ENCODE measurements at regions not wholly inside any gene's neighbourhood (a gene's known extent, or its start where the extent isn't known, plus 50 kb on each side); places are given as distances from the start of the nearest gene placed in this dataset.

- DNase-seq (no peak), FAIRE-seq (no peak)
Observed at GRCh38 chr4:164509951-164510350, 244.0 kb upstream of the SMIM31 start.

GRCh38 chr4:164512124-164512523 is 241.8 kb upstream of the SMIM31 start:
- Histone ChIP-seq H3K27ac (ENCODE audit: low read depth in 1 of 3, low read length in 2 of 3) (no peak overlapping the region), H3K9me3 (ENCODE audit: control insufficient read depth in 2 of 2, insufficient read depth in 1 of 2, low read depth in 1 of 2, low read length in 1 of 2) (no peaks in the 10 kb centered on the region), H3K4me3 (ENCODE audit: low read depth in 1 of 3, low read length in 3 of 3) (no peak overlapping the region), H3K36me3 (ENCODE audit: control insufficient read depth in 3 of 3, insufficient read depth in 2 of 3, low read depth in 1 of 3, low read length in 3 of 3) (no peaks in the 10 kb centered on the region), H3K4me1 (ENCODE audit: control insufficient read depth in 3 of 3, insufficient read depth in 2 of 3, low read depth in 1 of 3, low read length in 2 of 3) (no peaks in the 10 kb centered on the region), H3K27me3 (ENCODE audit: control insufficient read depth in 3 of 3, insufficient read depth in 3 of 3, low read length in 3 of 3) (no peaks in the 10 kb centered on the region)
- no peak for FAIRE-seq
- 45 to 71% (median 64%) methylated on average over 2 of the region's 2 CpGs for WGBS, 3 donors
- no peak for DNase-seq

More at GRCh38 chr4:164509951-164510350, 244.0 kb upstream of the SMIM31 start:
- Histone ChIP-seq H3K27me3 (ENCODE audit: control insufficient read depth in 3 of 3, insufficient read depth in 3 of 3, low read length in 3 of 3) (no peaks in the 10 kb centered on the region), H3K27ac (ENCODE audit: low read depth in 1 of 3, low read length in 2 of 3) (no peak overlapping the region), H3K4me3 (ENCODE audit: low read depth in 1 of 3, low read length in 3 of 3) (no peak overlapping the region), H3K9me3 (ENCODE audit: control insufficient read depth in 2 of 2, insufficient read depth in 1 of 2, low read depth in 1 of 2, low read length in 1 of 2) (no peaks in the 10 kb centered on the region), H3K36me3 (ENCODE audit: control insufficient read depth in 3 of 3, insufficient read depth in 2 of 3, low read depth in 1 of 3, low read length in 3 of 3) (no peaks in the 10 kb centered on the region), H3K4me1 (ENCODE audit: control insufficient read depth in 3 of 3, insufficient read depth in 2 of 3, low read depth in 1 of 3, low read length in 2 of 3) (no peaks in the 10 kb centered on the region)
- 24 to 37% (median 25%) methylated on average over 3 of the region's 3 CpGs for whole genome bisulfite sequencing, 3 donors

GRCh38 chr4:164514765-164515164 is 239.2 kb upstream of the SMIM31 start:
- no peaks in the 10 kb centered on the region for H3K4me1 ChIP-seq (ENCODE audit: control insufficient read depth in 3 of 3, insufficient read depth in 2 of 3, low read depth in 1 of 3, low read length in 2 of 3)
- H3K9me3 ChIP-seq (ENCODE audit: control insufficient read depth in 2 of 2, insufficient read depth in 1 of 2, low read depth in 1 of 2, low read length in 1 of 2), result no peaks in the 10 kb centered on the region
- no peak overlapping the region for H3K27ac ChIP-seq (ENCODE audit: low read depth in 1 of 3, low read length in 2 of 3)
- DNase-seq, result no peak
- H3K4me3 ChIP-seq (ENCODE audit: low read depth in 1 of 3, low read length in 3 of 3), result no peak overlapping the region
- no peak for FAIRE-seq
- no peaks in the 10 kb centered on the region for H3K27me3 ChIP-seq (ENCODE audit: control insufficient read depth in 3 of 3, insufficient read depth in 3 of 3, low read length in 3 of 3)
- no peaks in the 10 kb centered on the region for H3K36me3 ChIP-seq (ENCODE audit: control insufficient read depth in 3 of 3, insufficient read depth in 2 of 3, low read depth in 1 of 3, low read length in 3 of 3)

- Histone ChIP-seq H3K27ac (ENCODE audit: low read depth in 1 of 3, low read length in 2 of 3) (no peak overlapping the region), H3K36me3 (ENCODE audit: control insufficient read depth in 3 of 3, insufficient read depth in 2 of 3, low read depth in 1 of 3, low read length in 3 of 3) (no peaks in the 10 kb centered on the region), H3K4me3 (ENCODE audit: low read depth in 1 of 3, low read length in 3 of 3) (no peak overlapping the region), H3K4me1 (ENCODE audit: control insufficient read depth in 3 of 3, insufficient read depth in 2 of 3, low read depth in 1 of 3, low read length in 2 of 3) (no peaks in the 10 kb centered on the region), H3K27me3 (ENCODE audit: control insufficient read depth in 3 of 3, insufficient read depth in 3 of 3, low read length in 3 of 3) (no peaks in the 10 kb centered on the region), H3K9me3 (ENCODE audit: control insufficient read depth in 2 of 2, insufficient read depth in 1 of 2, low read depth in 1 of 2, low read length in 1 of 2) (no peaks in the 10 kb centered on the region)
- 71 to 78% (median 72%) methylated on average over 4 of the region's 4 CpGs for WGBS, 3 donors
- no peak for DNase-seq
- FAIRE-seq, result no peak
Observed at GRCh38 chr4:164524789-164525188, 229.1 kb upstream of the SMIM31 start.

GRCh38 chr4:164526933-164527583 is 226.9 kb upstream of the SMIM31 start:
- 32 to 47% (median 39%) methylated on average over 4 of the region's 4 CpGs for WGBS, 3 donors
- no peak overlapping the region for H3K27ac ChIP-seq (ENCODE audit: low read depth in 1 of 3, low read length in 2 of 3)
- H3K4me1 ChIP-seq (ENCODE audit: control insufficient read depth in 3 of 3, insufficient read depth in 2 of 3, low read depth in 1 of 3, low read length in 2 of 3), result no peaks in the 10 kb centered on the region
- no peak for FAIRE-seq
- no peaks in the 10 kb centered on the region for H3K36me3 ChIP-seq (ENCODE audit: control insufficient read depth in 3 of 3, insufficient read depth in 2 of 3, low read depth in 1 of 3, low read length in 3 of 3)
- H3K9me3 ChIP-seq (ENCODE audit: control insufficient read depth in 2 of 2, insufficient read depth in 1 of 2, low read depth in 1 of 2, low read length in 1 of 2), result peaks cover 0 to 5% of the 10 kb centered on the region in 2 donors
- DNase-seq, result no peak
- H3K4me3 ChIP-seq (ENCODE audit: low read depth in 1 of 3, low read length in 3 of 3), result no peak overlapping the region
- no peaks in the 10 kb centered on the region for H3K27me3 ChIP-seq (ENCODE audit: control insufficient read depth in 3 of 3, insufficient read depth in 3 of 3, low read length in 3 of 3)

GRCh38 chr4:164529058-164529457 is 224.9 kb upstream of the SMIM31 start:
- DNase-seq, result no peak
- Histone ChIP-seq H3K4me1 (ENCODE audit: control insufficient read depth in 3 of 3, insufficient read depth in 2 of 3, low read depth in 1 of 3, low read length in 2 of 3) (no peaks in the 10 kb centered on the region), H3K27me3 (ENCODE audit: control insufficient read depth in 3 of 3, insufficient read depth in 3 of 3, low read length in 3 of 3) (no peaks in the 10 kb centered on the region), H3K27ac (ENCODE audit: low read depth in 1 of 3, low read length in 2 of 3) (no peak overlapping the region), H3K36me3 (ENCODE audit: control insufficient read depth in 3 of 3, insufficient read depth in 2 of 3, low read depth in 1 of 3, low read length in 3 of 3) (no peaks in the 10 kb centered on the region), H3K9me3 (ENCODE audit: control insufficient read depth in 2 of 2, insufficient read depth in 1 of 2, low read depth in 1 of 2, low read length in 1 of 2) (peaks cover 0 to 5% of the 10 kb centered on the region in 2 donors), H3K4me3 (ENCODE audit: low read depth in 1 of 3, low read length in 3 of 3) (no peak overlapping the region)
- no peak for FAIRE-seq
- WGBS, 3 donors, result 76 to 86% (median 77%) methylated on average over 2 of the region's 2 CpGs

GRCh38 chr4:164529486-164529885 is 224.4 kb upstream of the SMIM31 start:
- Histone ChIP-seq H3K4me1 (ENCODE audit: control insufficient read depth in 3 of 3, insufficient read depth in 2 of 3, low read depth in 1 of 3, low read length in 2 of 3) (no peaks in the 10 kb centered on the region), H3K36me3 (ENCODE audit: control insufficient read depth in 3 of 3, insufficient read depth in 2 of 3, low read depth in 1 of 3, low read length in 3 of 3) (no peaks in the 10 kb centered on the region), H3K4me3 (ENCODE audit: low read depth in 1 of 3, low read length in 3 of 3) (no peak overlapping the region), H3K27me3 (ENCODE audit: control insufficient read depth in 3 of 3, insufficient read depth in 3 of 3, low read length in 3 of 3) (no peaks in the 10 kb centered on the region), H3K27ac (ENCODE audit: low read depth in 1 of 3, low read length in 2 of 3) (no peak overlapping the region), H3K9me3 (ENCODE audit: control insufficient read depth in 2 of 2, insufficient read depth in 1 of 2, low read depth in 1 of 2, low read length in 1 of 2) (peaks cover 0 to 5% of the 10 kb centered on the region in 2 donors)
- FAIRE-seq (no peak), DNase-seq (no peak)
- WGBS, 3 donors, result 83 to 92% (median 85%) methylated on average over 5 of the region's 5 CpGs

- peaks cover 0 to 5% of the 10 kb centered on the region in 2 donors for H3K9me3 ChIP-seq (ENCODE audit: control insufficient read depth in 2 of 2, insufficient read depth in 1 of 2, low read depth in 1 of 2, low read length in 1 of 2)
- no peak for FAIRE-seq
- no peaks in the 10 kb centered on the region for H3K36me3 ChIP-seq (ENCODE audit: control insufficient read depth in 3 of 3, insufficient read depth in 2 of 3, low read depth in 1 of 3, low read length in 3 of 3)
- DNase-seq, result no peak
- H3K27ac ChIP-seq (ENCODE audit: low read depth in 1 of 3, low read length in 2 of 3), result no peak overlapping the region
- no peaks in the 10 kb centered on the region for H3K27me3 ChIP-seq (ENCODE audit: control insufficient read depth in 3 of 3, insufficient read depth in 3 of 3, low read length in 3 of 3)
- 64 to 83% (median 64%) methylated on average over 4 of the region's 4 CpGs for WGBS, 3 donors
- no peaks in the 10 kb centered on the region for H3K4me1 ChIP-seq (ENCODE audit: control insufficient read depth in 3 of 3, insufficient read depth in 2 of 3, low read depth in 1 of 3, low read length in 2 of 3)
- no peak overlapping the region for H3K4me3 ChIP-seq (ENCODE audit: low read depth in 1 of 3, low read length in 3 of 3)
Observed at GRCh38 chr4:164531336-164531735, 222.6 kb upstream of the SMIM31 start.

GRCh38 chr4:164536814-164537213 is 217.1 kb upstream of the SMIM31 start:
- H3K27ac ChIP-seq (ENCODE audit: low read depth in 1 of 3, low read length in 2 of 3), result no peak overlapping the region
- no peaks in the 10 kb centered on the region for H3K36me3 ChIP-seq (ENCODE audit: control insufficient read depth in 3 of 3, insufficient read depth in 2 of 3, low read depth in 1 of 3, low read length in 3 of 3)
- 74 to 79% (median 78%) methylated on average over 2 of the region's 2 CpGs for WGBS, 3 donors
- DNase-seq, result no peak
- no peak overlapping the region for H3K4me3 ChIP-seq (ENCODE audit: low read depth in 1 of 3, low read length in 3 of 3)
- peaks cover 0 to 12% of the 10 kb centered on the region in 2 donors for H3K9me3 ChIP-seq (ENCODE audit: control insufficient read depth in 2 of 2, insufficient read depth in 1 of 2, low read depth in 1 of 2, low read length in 1 of 2)
- H3K4me1 ChIP-seq (ENCODE audit: control insufficient read depth in 3 of 3, insufficient read depth in 2 of 3, low read depth in 1 of 3, low read length in 2 of 3), result no peaks in the 10 kb centered on the region
- FAIRE-seq, result no peak
- no peaks in the 10 kb centered on the region for H3K27me3 ChIP-seq (ENCODE audit: control insufficient read depth in 3 of 3, insufficient read depth in 3 of 3, low read length in 3 of 3)

Measured in small intestine (tissue), 7 donors.